Loucy (cell line): ENCODE measurements at regions not wholly inside any gene's neighbourhood (a gene's known extent, or its start where the extent isn't known, plus 50 kb on each side); places are given as distances from the start of the nearest gene placed in this dataset.
"Not testable (repeated sequence)": the region's sequence is repeated elsewhere in the genome, so short reads cannot be mapped to it uniquely, and the experiment has no call there.

Experiments used
- H2AFZ ChIP-seq: fragments of 200-600 bp; sonication (generic); 2 replicates; pipeline ENCODE4 v1.6.0; 2016; ENCODE audit warnings: antibody characterized with exemption, mild to moderate bottlenecking, low read length, moderate library complexity
- H3F3A ChIP-seq: fragments of 200-600 bp; 2 replicates; pipeline ENCODE4 v1.6.0; 2016; ENCODE audit warnings: antibody characterized with exemption, low read depth, mild to moderate bottlenecking
- H3K27me3 ChIP-seq: fragments of 200-600 bp; sonication (generic); 2 replicates; pipeline ENCODE4 v1.6.1; 2014; ENCODE audit warnings: low read length, mild to moderate bottlenecking; ENCODE audit not compliant: insufficient read depth, poor library complexity, severe bottlenecking
- H3K36me3 ChIP-seq: fragments of 200-600 bp; sonication (generic); 2 replicates; pipeline ENCODE4 v1.6.1; 2016; ENCODE audit warnings: low read length; ENCODE audit not compliant: insufficient read depth
- H3K4me1 ChIP-seq: fragments of 200-600 bp; sonication (generic); 2 replicates; pipeline ENCODE4 v1.5.1; 2014; ENCODE audit warnings: low read length, mild to moderate bottlenecking; ENCODE audit not compliant: insufficient read depth, poor library complexity, severe bottlenecking
- H3K4me2 ChIP-seq: fragments of 200-600 bp; sonication (generic); 2 replicates; pipeline ENCODE4 v1.6.0; 2014; ENCODE audit warnings: antibody characterized with exemption, low read length, low read depth, mild to moderate bottlenecking; ENCODE audit not compliant: poor library complexity, severe bottlenecking
- H3K4me3 ChIP-seq: fragments of 200-600 bp; sonication (generic); 2 replicates; pipeline ENCODE4 v1.5.1; 2014; ENCODE audit warnings: low read length, mild to moderate bottlenecking, mixed read lengths; ENCODE audit not compliant: poor library complexity, severe bottlenecking
- H3K79me2 ChIP-seq: fragments of 200-600 bp; sonication (generic); 2 replicates; pipeline ENCODE4 v1.6.1; 2014; ENCODE audit warnings: low read length; ENCODE audit not compliant: insufficient read depth
- H3K9ac ChIP-seq: fragments of 200-600 bp; sonication (generic); 2 replicates; pipeline ENCODE4 v1.6.0; 2014; ENCODE audit warnings: mild to moderate bottlenecking, low read depth, low read length, moderate library complexity; ENCODE audit not compliant: poor library complexity, severe bottlenecking
- H3K9me2 ChIP-seq: fragments of 200-600 bp; sonication (generic); replicated peaks from 2 replicates; pipeline ENCODE4 v1.6.1; 2016; ENCODE audit warnings: low read depth, low read length, mixed read lengths
- H3K9me3 ChIP-seq: fragments of 200-600 bp; sonication (generic); 2 replicates; pipeline ENCODE4 v1.6.1; 2014; ENCODE audit warnings: mild to moderate bottlenecking, antibody characterized with exemption, low read length, low read depth; ENCODE audit not compliant: insufficient read depth
- H4K20me1 ChIP-seq: fragments of 200-600 bp; sonication (generic); 2 replicates; pipeline ENCODE4 v1.6.0; 2014; ENCODE audit warnings: antibody characterized with exemption, low read length, mild to moderate bottlenecking; ENCODE audit not compliant: insufficient read depth, poor library complexity, severe bottlenecking
- EZH2phosphoT487 ChIP-seq: fragments of 200-600 bp; IDR thresholded peaks from 2 replicates; pipeline ENCODE4 v1.6.1; 2018; ENCODE audit warnings: antibody characterized with exemption, mild to moderate bottlenecking, moderate library complexity, borderline replicate concordance
- TF ChIP-seq, protein P1 (sequence below): fragments of 200-600 bp; sonication (generic); conservative IDR thresholded peaks from 2 replicates; pipeline ENCODE4 v1.5.1; 2014; ENCODE audit warnings: mild to moderate bottlenecking, antibody characterized with exemption, low read length

DNA sequence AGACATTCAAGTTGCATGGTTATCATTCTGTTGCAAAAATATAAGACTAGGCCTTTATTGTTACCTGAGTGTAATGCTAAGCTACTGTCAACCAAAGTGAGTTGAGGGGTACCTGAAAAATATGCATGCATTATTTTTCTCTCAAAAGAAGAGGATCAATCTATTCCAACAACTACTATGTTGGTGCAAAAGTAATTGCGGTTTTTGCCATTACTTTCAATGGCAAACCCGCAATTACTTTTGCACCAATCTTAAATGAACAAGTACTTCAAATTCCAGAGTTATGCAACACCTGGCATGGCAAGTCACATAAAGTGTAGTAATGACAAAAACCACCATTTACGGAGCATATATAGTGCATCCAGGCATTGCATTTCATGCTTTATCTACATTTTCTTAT lies 307.0 kb upstream of the NOX3 start:
- Histone ChIP-seq H3K27me3 (no peaks in the 10 kb centered on the region), H3K9ac (no peak overlapping the region), H4K20me1 (no peaks in the 10 kb centered on the region), H2AFZ (no peak overlapping the region), H3K9me2 (no peaks in the 10 kb centered on the region), H3K9me3 (no peaks in the 10 kb centered on the region), H3K4me2 (no peak overlapping the region), H3F3A (no peaks in the 10 kb centered on the region), H3K79me2 (no peaks in the 10 kb centered on the region), H3K4me1 (no peaks in the 10 kb centered on the region), H3K4me3 (no peak overlapping the region), H3K36me3 (no peaks in the 10 kb centered on the region)
- TF ChIP-seq, protein P1, sequence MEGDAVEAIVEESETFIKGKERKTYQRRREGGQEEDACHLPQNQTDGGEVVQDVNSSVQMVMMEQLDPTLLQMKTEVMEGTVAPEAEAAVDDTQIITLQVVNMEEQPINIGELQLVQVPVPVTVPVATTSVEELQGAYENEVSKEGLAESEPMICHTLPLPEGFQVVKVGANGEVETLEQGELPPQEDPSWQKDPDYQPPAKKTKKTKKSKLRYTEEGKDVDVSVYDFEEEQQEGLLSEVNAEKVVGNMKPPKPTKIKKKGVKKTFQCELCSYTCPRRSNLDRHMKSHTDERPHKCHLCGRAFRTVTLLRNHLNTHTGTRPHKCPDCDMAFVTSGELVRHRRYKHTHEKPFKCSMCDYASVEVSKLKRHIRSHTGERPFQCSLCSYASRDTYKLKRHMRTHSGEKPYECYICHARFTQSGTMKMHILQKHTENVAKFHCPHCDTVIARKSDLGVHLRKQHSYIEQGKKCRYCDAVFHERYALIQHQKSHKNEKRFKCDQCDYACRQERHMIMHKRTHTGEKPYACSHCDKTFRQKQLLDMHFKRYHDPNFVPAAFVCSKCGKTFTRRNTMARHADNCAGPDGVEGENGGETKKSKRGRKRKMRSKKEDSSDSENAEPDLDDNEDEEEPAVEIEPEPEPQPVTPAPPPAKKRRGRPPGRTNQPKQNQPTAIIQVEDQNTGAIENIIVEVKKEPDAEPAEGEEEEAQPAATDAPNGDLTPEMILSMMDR = no peak
- no peak for TF ChIP-seq EZH2phosphoT487

DNA sequence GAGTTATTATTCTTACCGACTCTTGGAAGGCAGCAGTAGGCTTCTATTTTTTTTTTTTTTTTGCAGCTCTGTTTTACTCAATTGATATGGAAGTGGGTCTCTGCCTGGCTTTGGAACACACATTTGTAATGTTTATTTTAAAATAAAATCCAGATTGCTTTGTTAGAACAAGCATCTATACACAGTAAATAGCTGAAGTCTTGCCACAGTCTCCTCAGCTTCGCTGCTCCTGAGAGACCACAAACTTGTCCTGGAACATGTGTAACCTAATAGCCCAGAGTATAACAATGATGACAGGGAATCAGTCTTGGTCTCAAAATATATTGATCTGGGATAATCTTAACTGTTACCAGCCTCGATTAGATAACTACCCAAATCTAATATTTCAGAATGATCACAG lies 299.8 kb upstream of the NOX3 start:
- Histone ChIP-seq H2AFZ (no peak overlapping the region), H3K9ac (no peak overlapping the region), H3K79me2 (no peaks in the 10 kb centered on the region), H4K20me1 (no peaks in the 10 kb centered on the region), H3K4me1 (no peaks in the 10 kb centered on the region), H3K4me3 (no peak overlapping the region), H3K9me3 (peaks cover 5% of the 10 kb centered on the region; the same call in 1 of the 2 replicates), H3K36me3 (no peaks in the 10 kb centered on the region), H3K4me2 (no peak overlapping the region), H3K9me2 (no peaks in the 10 kb centered on the region), H3F3A (no peaks in the 10 kb centered on the region), H3K27me3 (no peaks in the 10 kb centered on the region)
- TF ChIP-seq, protein P1 = no peak
- no peak for TF ChIP-seq EZH2phosphoT487

DNA sequence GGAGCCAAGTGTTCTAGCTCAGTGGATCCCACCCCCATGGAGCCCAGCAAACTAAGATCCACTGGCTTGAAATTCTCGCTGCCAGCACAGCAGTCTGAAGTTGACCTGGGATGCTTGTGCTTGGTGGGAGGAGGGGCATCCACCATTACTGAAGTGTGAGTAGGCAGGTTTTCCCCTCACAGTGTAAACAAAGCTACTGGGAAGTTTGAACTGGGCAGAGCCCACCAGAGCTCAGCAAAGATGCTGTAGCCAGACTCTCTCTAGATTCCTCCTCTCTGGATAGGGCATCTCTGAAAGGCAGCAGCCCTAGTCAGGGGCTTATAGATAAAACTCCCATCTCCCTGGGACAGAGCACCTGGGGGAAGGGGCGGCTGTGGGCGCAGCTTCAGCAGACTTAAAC lies 293.1 kb upstream of the NOX3 start:
- not testable (repeated sequence) for H3K4me3 ChIP-seq, H3K79me2 ChIP-seq, H2AFZ ChIP-seq, H3K9me3 ChIP-seq, H3F3A ChIP-seq, H3K4me1 ChIP-seq, H3K36me3 ChIP-seq, H3K4me2 ChIP-seq, H4K20me1 ChIP-seq, H3K9me2 ChIP-seq, H3K9ac ChIP-seq, H3K27me3 ChIP-seq

DNA sequence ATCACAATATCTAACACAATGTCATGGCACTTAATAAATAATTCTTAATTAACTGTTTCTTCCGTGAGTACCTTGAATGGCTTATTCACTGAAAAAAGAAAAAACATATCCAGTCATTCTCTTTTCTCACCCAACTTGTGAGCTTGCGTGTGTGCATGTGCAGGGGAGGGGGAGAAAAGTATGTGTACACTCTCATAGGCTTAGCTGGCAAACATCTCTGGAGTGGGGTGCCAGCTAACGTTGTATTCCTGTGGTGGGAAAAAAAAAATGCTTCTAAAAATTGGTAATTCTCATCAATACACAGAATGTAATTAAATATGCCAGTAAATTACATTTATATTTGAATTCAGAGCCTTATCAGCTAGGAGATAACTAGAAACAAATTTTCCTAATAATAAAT lies 291.9 kb upstream of the NOX3 start:
- no peak overlapping the region for H2AFZ ChIP-seq
- no peaks in the 10 kb centered on the region for H3K9me3 ChIP-seq

More for the DNA sequence above, 291.9 kb upstream of the NOX3 start:
- no peaks in the 10 kb centered on the region for H3K9me2 ChIP-seq
- no peaks in the 10 kb centered on the region for H3K4me1 ChIP-seq
- H3K79me2 ChIP-seq = no peaks in the 10 kb centered on the region
- no peak overlapping the region for H3K4me2 ChIP-seq
- no peaks in the 10 kb centered on the region for H4K20me1 ChIP-seq
- no peak overlapping the region for H3K9ac ChIP-seq
- TF ChIP-seq EZH2phosphoT487 = no peak
- TF ChIP-seq, protein P1 = no peak
- H3K36me3 ChIP-seq = no peaks in the 10 kb centered on the region
- no peaks in the 10 kb centered on the region for H3F3A ChIP-seq
- no peaks in the 10 kb centered on the region for H3K27me3 ChIP-seq
- H3K4me3 ChIP-seq = no peak overlapping the region
